GM19397 (cell line): ENCODE measurements at regions not wholly inside any gene's neighbourhood (a gene's known extent, or its start where the extent isn't known, plus 50 kb on each side); places are given as distances from the start of the nearest gene placed in this dataset.
A peak's percentile ranks its signal among the peaks of the same experiment; 100 is the strongest.
"Not testable (repeated sequence)": the region's sequence is repeated elsewhere in the genome, so short reads cannot be mapped to it uniquely, and the experiment has no call there.

Experiments used
- ATAC-seq: cut with Tn5 transposase; IDR thresholded peaks from one replicate; pipeline ENCODE4 v1.9.1; 2021; ENCODE audit warnings: mild to moderate bottlenecking, moderate library complexity; ENCODE audit not compliant: unreplicated experiment

GRCh38 chr14:34051966-34052657 lies 101.2 kb upstream of the EGLN3 start:
- ATAC-seq = peak; percentile 58

GRCh38 chr14:34050606-34051005 lies 99.7 kb upstream of the EGLN3 start:
- no peak for ATAC-seq

GRCh38 chr14:34049790-34050189 lies 98.9 kb upstream of the EGLN3 start:
- ATAC-seq = no peak

- not testable (repeated sequence) for ATAC-seq
Measured at GRCh38 chr14:34049187-34049586, 98.3 kb upstream of the EGLN3 start.

- ATAC-seq = no peak
Measured at GRCh38 chr14:34046799-34047520, 96.1 kb upstream of the EGLN3 start.

DNA sequence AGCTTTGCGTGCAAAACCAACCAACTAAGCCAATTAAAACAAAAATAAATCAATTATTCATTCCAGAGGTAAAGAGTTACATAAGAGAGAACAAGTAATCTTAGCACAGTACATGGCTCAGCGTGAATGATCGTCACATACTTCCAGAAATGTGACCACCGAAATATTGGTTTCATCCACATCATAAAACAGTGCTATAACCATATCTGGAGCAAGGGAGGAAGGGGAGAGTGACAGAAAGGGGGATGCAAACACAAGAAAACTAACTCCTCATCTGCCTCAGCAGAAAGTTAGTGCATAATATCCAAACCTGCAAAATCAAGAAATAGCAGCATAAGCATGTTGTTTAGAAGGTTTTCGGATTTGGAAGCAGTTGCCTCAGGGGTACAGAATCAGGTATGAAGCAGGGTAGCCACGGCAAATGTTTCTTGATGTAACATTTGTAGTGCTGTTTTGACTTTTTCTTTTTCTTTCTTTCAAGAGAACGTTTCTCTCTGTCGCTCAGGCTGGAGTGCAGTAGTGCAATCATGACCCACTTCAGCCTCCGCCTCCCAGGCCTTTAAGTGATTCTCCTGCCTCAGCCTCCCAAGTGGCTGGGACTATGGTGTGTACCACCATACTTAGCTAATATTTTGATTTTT lies 93.9 kb upstream of the EGLN3 start:
- no peak for ATAC-seq

DNA sequence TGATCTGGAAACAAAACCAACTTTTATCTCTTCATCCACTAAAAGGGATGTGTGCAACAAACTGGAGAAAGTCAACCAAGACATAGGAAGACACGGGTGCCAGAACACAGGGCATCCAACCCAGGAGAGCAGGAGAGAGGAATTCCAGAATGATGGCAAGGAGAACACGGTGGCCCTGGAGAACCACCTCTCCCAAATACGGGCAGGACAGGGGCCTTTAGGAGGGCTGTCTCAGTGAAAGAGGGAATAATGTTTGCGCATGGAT lies 93.4 kb upstream of the EGLN3 start:
- no peak for ATAC-seq

GRCh38 chr14:34043627-34044372 lies 92.9 kb upstream of the EGLN3 start:
- peak; percentile 93 for ATAC-seq

DNA sequence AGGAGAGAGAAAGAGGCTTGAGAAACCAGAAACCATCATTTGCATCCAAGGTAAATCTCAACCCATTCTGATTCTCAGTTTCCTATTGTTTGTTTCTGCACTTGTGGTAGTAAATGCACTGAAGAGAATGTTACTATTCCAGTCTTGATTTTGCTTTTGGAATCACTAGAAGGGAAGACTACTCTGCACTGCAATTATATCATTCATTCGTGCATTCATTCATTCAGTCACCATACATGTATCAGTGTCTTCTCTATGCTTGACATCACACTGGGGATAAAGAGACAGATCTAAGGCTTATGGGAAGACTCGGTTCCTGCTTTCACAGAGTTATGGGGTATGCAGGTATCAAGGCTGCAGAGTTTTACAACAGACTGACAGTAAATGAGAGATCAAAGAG lies 90.3 kb upstream of the EGLN3 start:
- no peak for ATAC-seq

DNA sequence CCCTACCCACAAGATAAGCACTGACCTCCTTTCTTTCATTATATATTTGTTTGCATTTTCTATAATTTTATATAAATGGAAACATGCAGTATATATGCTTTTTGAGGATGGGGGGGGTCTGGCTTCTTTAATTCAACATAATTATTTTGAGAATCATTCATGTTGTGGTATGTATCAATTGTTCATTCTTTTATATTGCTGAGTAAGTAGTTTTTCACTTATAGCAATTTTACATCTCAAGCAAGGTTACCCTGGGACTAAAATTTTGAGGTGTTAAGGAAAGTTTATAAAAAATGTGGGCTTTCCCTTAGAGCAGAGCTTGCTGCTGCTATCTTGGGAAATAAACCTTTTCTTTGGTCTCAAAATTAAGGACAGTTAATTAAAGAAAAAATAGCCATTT lies 89.9 kb upstream of the EGLN3 start:
- no peak for ATAC-seq

DNA sequence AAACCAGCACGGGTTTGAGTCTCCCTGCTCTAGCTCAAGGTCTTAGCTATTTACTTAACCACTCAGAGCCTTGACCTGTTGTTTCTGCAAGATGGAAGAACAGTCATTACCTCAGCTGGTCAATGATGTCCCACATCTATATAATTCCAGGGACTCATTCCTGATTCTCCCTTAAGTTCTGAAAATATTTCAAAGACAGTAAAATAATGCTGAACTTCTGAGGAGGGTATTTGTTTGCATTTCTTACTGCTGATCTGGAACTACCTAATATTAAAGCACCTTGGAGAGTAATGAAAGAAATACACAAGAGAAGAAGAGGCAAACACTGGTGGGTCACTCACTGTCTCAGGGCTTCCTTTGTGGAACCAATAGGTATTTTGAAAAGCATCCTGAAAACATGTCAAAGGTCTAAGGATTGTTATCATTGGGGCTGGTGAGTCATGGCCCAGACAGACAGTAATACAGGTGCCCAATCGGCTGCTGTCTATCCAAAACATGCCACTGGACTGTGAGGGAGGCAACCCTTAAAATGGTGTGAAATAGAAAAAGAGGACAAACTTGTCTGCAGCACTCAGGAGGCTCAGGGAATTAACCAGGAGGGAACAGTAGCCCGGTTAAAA lies 88.7 kb upstream of the EGLN3 start:
- ATAC-seq = no peak

- no peak for ATAC-seq
Measured at GRCh38 chr14:34038358-34039057, 87.6 kb upstream of the EGLN3 start.

DNA sequence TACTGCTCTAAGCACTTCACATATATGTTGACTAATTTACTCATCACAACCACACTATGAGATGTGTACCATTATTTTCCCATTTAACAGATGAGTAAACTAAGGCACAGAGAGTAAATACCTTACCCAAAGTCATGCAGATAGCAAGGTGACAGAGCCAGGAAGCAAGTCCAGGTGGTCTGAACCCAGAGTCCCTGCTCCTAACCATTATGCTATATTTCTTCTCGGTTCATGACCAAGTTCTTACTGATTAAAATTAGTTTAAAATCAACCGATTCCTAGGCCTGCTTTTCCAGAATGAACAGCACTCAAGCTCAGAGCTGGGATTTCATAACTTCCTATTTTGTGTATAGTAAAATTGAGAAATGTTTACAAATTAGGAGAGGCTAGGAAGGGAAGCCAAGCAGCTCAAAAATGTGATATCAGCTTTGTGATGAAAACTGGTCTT lies 85.5 kb upstream of the EGLN3 start:
- no peak for ATAC-seq

DNA sequence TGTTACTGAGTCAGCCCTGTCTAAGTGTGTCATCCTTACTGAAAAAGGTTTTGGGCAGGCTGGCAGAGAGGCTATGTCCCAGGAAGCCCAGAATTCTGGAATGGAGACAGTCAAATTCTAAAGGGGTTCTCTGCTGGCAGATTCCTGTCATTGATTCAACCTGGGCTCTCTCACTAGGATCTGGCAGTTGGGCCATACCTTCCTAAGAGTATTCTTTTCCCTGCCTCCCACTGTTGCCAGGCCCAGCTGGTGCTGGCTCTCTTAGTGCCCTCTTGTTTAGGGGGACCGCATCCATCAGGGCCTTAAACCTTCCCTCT lies 85.0 kb upstream of the EGLN3 start:
- ATAC-seq = no peak

DNA sequence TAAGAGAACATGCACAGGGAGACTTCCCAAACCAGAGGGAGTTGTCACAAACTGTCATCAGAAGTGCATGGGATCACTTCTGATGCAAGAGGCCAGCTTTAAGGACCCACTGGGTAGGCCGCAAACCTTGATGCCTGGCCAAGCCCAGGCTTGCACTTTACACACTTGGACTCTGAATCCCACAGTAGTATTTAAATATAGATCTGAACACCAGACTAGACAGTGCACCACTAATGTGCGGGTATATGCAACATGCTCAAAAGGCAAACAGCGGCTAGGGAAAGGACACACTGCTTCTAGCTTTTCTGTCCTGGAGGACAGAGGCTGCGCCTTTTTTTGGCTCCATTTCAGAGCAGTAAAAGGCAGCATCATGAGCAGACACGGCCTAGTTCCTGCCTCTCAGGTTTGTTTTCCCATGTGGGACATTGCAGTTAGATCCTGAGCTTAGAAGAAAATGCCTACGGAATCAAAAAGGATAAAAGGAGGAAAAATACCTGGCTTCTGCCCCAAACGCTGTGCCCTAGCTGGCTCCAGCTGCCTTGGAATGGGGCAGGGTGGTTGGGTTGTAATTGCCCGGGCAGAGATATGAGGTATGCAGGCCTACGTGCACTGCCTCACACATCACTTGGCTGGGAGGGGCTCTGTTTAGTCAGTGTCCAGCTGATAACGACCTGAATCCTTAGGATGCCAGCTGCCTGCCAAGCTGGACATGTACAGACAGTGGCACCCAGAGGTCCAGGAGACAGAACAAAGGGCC lies 84.5 kb upstream of the EGLN3 start:
- ATAC-seq = no peak

- no peak for ATAC-seq
Measured at GRCh38 chr14:34034447-34035176, 83.7 kb upstream of the EGLN3 start.

DNA sequence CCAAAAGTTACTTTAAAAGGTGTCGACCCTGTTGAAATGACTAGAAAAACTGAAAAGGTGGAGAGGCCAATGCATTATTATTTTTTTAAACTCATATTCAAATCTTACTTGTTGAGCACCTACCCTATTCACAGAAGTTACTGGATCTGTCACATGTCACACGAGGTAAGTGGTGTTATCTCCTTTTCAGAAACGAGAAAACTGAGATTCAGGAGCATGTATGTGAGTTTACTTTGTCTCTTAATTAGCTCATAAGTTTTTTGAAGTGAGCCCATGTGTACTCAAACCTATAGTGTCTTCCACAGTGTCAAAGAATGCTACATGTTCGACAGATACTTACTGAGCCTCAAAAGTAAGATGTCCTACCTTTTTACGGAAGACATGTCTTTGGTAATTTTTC lies 81.8 kb upstream of the EGLN3 start:
- ATAC-seq = no peak

GRCh38 chr14:34030864-34031263 lies 80.0 kb upstream of the EGLN3 start:
- no peak for ATAC-seq

DNA sequence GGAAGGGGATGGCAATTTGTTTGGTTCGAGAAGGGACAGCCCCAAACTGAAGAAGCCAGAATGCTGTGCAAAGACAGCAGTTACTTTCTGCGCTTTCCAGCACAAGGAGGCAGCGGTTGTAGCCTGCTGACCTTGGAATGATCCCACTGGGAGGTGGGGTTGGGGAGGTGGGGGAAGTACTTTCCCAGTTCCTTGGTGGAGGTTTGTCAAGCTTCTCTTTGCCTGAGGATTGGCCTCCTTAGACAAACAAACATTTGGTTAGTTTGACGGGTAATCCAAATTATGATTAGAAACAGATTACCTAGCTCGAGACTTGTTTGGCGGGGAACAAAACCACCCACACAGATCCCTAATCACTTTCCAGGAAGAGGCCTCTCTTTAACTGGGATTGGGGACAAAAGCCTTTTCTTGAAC lies 79.1 kb upstream of the EGLN3 start:
- ATAC-seq = no peak
